T-helper 1 cell (primary cell): ENCODE measurements at regions not wholly inside any gene's neighbourhood (a gene's known extent, or its start where the extent isn't known, plus 50 kb on each side); places are given as distances from the start of the nearest gene placed in this dataset.
"Not testable (repeated sequence)": the region's sequence is repeated elsewhere in the genome, so short reads cannot be mapped to it uniquely, and the experiment has no call there.

Experiments
- DNase-seq, 5 donors: peaks; one replicate each; pipeline ENCODE4 v3.0.0-alpha.2; 2012 to 2020

DNA sequence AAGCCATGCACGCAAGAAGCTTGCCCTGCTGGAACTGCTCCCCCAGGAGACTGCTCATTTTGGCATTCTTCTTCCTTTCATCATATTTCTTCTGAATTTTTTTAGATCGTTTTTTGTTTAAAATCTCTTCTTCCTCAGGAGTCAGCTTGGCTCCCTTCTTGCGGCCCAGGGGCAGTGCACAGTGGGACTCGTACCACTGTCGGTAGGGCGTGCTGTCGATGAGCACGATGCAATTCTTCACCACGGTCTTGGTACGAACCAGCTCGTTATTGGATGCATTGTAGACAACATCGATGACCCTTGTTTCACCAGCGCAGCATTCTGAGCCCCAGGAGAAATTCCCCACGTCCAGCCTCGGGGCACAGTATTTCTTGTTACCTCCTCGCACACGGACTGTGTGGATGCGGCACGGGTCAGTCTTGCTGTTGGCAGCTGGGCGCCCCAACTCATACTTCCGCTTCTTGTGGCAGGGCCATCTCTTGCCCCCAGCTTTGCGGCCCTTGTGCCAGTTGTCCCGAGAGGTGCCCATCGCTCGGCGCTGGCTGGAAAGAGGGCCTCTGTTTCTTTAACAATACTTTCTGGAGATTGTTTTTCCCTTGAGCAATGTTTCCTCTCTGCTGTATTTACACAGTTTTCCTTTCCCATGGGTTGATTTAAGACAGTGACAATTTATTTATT lies 452.4 kb downstream of the TMEM121 start:
- DNase-seq = no peak

GRCh38 chr14:105979446-105979845 lies 453.1 kb downstream of the TMEM121 start:
- DNase-seq = no peak

DNA sequence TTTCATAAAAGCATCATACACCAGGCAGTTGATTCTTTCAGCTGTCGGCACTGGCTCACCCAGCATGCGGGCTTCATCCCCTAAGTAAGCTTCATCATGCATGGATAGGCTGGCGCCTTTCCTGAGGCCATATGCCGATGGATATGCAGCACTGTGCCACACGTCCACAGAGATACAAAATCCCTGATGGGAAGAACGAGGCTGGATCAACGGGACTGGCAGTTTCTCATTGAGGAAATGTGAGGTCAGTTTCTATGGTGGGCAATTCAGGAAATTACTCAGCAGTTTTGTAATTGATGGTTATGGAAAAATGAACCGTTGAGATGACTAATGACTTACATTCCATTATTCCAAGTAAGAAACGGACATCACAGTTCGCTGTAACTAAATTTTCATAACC lies 453.8 kb downstream of the TMEM121 start:
- no peak for DNase-seq

DNA sequence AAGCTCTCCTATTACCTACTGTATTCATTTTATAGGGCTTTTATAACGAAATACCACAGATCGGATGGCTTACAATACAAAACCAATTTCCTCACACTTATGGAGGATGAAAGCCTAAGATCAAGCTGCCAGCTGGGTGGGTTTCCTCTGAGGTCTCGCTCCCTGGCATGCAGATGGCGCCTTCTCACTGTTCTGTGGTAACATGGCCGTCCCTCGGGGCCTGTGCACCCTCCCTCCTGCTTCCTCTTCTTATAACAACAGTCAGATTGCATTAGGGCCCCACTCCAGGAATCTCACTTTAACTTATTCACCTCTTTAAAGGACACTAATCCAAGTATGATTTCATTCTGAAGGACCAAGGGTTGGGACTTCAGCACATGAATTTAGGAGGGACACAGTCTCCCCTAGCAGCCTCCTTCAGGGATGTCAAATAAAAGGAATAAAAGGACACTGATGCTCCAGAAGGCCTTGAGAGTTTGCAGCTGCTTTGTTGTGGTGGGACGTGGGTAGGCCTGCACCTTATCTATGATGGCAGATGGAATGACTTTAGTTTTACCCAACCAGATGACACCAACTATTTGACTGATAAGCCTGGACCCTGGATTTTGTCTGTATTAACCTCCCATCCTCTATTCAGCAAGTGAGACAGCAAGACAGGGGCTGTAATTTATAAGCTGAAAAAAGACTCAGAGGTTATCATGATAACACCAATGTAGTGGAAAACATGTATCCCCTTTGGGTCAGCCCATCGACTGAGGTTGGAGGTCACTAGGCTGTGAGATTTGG lies 455.3 kb downstream of the TMEM121 start:
- peak in 3 of 5 donors; percentile 40 to 55 (median 41) for DNase-seq

DNA sequence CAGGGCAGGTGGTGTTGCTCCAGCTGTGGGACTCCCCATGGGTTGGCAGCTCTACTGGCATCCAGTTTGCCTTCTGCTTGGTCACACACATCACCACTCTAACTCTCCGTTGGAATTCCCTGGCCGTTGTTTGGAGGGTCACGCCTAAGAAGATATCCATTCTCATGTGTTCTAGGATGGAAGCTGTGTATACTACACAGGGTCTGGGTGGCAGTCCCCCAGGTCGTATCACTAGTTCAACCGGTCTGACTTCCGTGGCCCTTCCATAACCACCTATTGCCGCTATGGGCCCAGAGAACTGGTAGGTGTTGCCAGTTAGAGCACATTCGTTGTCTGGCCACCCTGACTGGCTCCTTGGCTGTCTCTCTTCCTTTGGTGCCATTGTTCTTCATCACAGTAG lies 456.3 kb downstream of the TMEM121 start:
- no peak for DNase-seq

- no peak for DNase-seq
These were observed 460.5 kb downstream of the TMEM121 start for GRCh38 chr14:105986894-105987284.

DNA sequence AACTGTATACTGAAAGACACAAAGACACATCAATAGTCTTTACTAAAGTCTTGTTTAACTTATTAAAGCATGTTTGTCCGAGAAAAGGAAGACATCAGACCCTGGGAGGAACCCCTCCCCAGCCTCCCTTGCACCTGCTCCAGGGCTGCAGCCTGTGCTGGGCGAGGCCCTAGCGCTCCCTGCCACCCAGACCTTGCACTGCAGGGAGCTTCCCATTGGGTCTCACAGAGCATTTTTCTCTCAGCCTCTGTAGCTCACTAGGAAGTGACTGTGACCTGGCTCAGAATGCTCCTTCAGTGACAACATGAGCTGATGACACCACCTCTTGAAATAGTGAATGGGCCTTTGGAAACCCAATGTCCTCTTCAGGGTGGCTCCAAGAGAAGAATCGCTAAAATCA lies 461.2 kb downstream of the TMEM121 start:
- peak in 1 of 5 donors; percentile 21 for DNase-seq

DNA sequence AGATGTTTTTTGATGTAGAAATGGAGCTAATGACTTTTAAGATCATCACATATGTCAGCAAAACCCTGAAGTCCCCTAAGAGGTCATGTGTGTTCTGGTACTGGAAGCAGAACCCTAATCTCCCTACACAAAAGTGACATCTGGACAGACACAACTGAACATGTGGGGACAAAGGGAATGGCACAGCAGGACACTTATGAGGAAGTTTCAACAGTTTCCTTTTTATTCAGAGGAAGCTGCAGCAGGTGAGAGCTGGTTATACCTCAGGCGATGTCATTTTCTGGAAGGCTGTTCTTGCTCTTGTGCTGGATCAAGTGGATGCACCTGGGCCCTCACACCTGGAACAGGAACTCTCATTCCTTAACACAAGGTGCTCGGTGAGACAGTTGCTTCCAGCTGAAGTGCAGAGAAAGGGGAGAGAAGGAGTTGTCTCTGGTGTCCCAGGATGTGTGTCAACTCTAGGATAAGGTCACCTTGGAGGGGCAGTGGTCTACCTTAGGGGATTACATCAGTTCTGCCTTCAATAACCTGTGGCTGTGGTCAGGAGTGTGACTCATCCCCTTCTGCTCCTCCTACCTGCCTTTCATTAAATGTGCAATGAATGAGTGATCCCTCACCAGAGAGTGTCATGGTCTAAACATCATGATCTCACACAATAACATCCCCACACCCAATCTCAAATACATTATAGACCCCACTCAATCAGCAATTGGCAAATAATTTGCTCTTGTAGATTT lies 463.4 kb downstream of the TMEM121 start:
- DNase-seq = peak in 1 of 5 donors; percentile 49

GRCh38 chr14:105991677-105992076 lies 465.3 kb downstream of the TMEM121 start:
- DNase-seq = not testable (repeated sequence)

GRCh38 chr14:105993814-105994213 lies 467.4 kb downstream of the TMEM121 start:
- DNase-seq = no peak

DNA sequence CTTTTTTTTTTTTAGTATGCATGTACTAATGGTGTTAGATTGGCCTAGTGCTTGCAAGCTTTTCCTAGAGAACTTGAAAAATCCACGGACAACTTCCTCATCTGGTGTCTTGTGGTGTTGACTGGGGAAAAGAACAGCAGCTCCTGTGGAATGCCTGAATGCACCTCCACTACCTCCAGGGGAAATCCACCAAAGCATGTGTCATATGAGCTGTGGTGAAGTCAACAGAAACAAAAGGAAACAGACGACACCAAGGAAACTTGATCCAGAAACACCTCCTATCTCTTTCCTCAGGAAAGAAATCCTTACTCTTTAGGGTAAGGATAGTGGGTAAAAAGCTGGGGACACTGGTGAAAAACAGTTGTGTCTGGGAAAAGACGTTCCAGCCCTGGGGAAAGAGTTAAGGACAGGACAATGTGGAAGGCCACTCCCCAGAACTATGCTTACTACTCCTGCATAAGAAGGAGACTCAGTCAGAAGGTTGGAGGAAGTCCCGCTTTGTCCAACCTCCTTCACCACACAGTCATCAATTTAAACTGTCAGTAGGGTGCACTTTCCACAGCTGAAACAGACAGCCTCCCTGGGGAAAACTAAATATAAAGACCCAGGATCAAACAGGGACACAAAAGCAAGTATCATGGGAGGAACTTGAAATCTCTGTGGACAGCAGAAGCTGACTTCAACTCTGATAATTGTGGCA lies 468.8 kb downstream of the TMEM121 start:
- DNase-seq = not testable (repeated sequence)

DNA sequence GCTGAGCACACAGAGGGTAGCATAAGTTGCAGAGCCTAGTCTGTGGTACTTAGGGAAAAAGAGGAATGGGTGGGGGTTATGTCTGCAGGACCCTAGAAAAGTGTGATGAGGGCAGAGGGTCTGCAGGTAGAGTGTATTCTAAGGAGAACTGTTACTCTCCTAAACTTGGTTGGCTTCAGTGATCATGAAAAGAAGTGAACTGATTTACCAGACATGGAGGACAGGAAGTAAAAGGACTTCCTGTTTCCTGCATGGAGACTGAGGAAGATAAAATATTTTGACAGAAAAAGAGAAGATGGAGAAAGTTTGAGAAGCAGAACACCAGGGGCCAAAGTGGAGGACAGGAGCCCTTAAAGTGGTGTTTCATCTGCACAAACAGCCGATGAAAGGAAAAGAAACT lies 472.2 kb downstream of the TMEM121 start:
- DNase-seq = not testable (repeated sequence)

DNA sequence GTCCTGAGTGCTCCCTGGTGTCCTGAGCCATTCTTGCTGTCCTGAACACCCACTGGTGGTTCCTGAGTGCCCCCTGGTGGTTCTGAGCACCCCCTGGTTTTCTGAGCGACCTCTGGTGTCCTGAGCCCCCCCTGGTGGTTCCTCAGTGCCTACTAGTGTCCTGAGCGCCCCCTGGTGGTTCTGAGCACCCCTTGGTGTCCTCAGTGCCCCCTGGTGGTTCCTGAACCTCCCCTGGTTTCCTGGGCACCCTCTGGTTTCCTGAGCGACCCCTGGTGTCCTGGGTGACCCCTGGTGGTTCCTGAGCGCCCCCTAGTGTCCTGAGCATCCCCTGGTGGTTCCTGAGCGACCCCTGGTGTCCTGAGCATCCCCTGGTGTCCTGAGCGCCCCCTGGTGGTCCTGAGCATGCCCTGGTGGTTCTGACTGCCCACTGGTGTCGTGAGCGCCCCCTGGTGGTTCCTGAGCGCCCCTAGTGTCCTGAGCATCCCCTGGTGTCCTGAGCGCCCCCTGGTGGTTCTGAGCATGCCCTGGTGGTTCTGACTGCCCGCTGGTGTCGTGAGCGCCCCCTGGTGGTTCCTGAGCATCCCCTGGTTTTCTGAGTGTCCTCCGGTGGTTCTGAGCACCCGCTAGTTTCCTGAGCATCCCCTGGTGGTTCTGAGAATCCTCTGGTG lies 473.1 kb downstream of the TMEM121 start:
- peak; percentile 52 to 96 (median 72) for DNase-seq

- peak in 2 of 5 donors; percentile 16 to 78 for DNase-seq
These were observed 473.7 kb downstream of the TMEM121 start for GRCh38 chr14:106000029-106000511.

DNA sequence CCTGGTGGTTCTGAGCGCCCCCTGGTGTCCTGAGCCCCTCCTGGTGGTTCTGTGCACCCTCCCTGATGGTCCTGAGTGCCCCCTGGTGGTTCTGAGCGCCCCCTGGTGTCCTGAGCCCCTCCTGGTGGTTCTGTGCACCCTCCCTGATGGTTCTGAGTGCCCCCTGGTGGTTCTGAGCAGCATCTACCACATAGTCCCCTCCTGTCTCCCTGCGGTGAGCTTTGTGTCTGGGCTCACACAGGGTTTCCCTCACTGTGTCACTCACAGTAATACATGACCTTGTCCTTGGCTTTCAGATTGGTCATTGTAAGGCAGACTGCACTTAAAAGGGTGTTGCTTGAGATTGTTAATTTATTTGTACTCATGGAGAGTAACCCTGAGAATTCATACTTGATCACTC lies 474.9 kb downstream of the TMEM121 start:
- DNase-seq = peak in 1 of 5 donors; percentile 58

- DNase-seq = no peak
These were observed 477.0 kb downstream of the TMEM121 start for GRCh38 chr14:106003351-106003750.

GRCh38 chr14:106004937-106005795 lies 478.8 kb downstream of the TMEM121 start:
- peak in 4 of 5 donors; percentile 31 to 87 (median 59) for DNase-seq

DNA sequence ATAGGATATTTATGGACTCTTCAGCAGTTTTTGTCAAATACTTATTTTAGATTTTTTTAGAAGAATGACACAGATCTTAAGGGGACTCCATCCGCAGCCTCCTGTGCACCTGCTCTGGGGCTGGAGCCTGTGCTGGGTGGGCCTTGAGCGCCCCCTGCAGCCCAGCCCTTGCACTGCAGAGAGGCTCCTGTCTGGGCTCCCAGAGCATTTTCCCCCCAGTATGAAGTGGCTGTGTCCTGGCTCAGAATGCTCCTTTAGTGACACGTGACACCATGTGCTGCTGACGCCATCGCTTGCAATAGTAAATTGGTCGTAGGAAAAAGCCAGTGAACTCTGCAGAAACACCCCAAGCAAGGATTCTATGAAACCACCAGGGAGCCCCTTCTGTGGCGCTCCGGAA lies 479.7 kb downstream of the TMEM121 start:
- peak in 4 of 5 donors; percentile 43 to 72 (median 46) for DNase-seq

DNA sequence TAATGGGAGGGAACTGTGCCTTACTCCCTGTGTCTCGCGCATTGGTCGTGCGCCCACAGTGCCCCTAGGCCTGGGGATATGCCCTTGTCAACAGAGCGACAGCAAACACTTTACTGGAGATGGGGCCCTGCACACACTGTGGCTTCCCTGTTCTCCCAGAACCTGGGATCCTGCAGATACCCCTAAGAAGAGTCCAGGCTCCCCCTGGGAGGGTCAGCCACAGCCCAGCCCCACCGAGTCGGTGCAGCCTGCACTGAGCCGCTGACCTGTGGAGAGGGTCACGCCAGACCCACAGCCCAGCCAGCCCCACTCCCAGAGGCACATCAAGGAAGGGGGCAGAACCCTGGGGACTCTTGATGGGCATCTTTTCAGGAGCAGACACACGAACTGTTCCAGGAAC lies 480.3 kb downstream of the TMEM121 start:
- DNase-seq = not testable (repeated sequence)

DNA sequence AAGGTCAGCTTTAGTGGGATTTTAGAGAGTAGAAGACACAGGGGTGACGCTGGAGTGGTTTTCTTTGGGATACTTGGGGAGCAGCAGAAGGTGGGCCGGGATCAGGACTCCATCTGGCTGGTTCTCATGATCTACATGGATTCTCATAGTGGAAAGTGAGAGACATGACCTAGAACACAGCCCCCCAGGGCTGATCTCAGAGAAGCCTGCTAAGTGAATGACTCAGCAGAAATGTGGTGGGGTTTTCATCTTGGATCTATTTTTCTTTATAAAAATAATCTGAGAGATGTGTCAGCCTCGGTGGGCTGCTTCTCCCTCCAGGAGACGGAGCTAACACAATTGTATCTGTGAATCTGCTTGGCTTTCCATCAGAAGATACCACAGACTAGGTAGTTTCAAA lies 484.4 kb downstream of the TMEM121 start:
- DNase-seq = no peak
